GM19035 (cell line): ENCODE measurements at regions not wholly inside any gene's neighbourhood (a gene's known extent, or its start where the extent isn't known, plus 50 kb on each side); places are given as distances from the start of the nearest gene placed in this dataset.
"Not testable (repeated sequence)": the region's sequence is repeated elsewhere in the genome, so short reads cannot be mapped to it uniquely, and the experiment has no call there.

Experiments used
- ATAC-seq: cut with Tn5 transposase; IDR thresholded peaks from one replicate; pipeline ENCODE4 v1.9.1; 2021; ENCODE audit not compliant: unreplicated experiment

DNA sequence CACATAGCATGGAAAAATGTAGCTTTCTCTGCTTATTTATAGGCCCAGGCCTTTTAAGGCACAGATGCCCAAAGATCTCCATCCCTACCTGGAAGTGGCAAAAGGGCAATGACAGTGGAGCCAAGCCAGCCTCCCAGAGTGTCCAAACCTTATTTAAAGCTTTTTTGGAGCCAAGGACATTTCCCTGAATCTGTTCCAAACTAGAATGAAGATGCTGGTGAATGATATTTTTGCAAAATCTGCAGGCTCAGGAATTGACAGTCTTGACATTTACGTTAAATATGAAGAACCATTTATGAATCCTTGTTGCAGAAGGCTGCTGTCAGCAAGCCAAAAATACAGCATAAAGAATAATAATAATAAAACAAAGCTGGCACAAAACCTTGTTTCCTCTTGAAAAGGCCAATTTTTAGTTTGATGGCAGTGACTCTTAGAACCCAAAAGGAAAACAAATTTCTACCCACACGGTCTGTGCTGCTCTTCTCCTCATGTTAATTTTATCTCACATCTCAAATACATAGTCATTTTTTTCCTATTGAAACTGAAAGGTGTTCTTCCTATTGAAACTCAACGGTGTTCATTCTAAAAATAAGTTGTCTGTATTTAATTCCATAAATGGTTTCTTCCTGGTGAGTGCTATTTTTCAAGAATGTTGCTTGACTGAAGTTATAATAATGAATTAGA, 206.3 kb upstream of the TBL1X start:
- ATAC-seq = no peak

DNA sequence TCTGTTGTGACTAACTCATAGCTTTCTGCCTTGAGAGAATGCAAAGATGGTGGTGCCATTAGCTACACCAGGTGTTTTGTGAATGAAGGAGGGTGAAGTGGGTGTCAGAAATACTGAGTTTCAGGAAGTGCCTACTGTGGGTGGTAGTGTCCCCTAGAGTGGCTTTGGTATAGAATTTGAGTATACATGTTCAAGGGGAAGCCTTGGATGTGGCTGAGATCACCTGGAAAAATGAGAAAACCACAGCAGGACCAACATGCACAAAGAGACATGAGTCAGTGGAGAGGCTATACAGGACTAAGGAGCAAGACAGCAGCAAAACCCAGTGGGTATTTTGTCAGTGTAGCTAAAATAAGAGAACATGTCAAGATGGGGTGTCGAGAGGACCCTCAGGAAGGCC, 204.3 kb upstream of the TBL1X start:
- ATAC-seq = no peak

- ATAC-seq = no peak
Measured at GRCh38 chrX:9267415-9267814, 197.4 kb upstream of the TBL1X start.

- ATAC-seq = no peak
Measured at GRCh38 chrX:9269134-9269533, 195.7 kb upstream of the TBL1X start.

DNA sequence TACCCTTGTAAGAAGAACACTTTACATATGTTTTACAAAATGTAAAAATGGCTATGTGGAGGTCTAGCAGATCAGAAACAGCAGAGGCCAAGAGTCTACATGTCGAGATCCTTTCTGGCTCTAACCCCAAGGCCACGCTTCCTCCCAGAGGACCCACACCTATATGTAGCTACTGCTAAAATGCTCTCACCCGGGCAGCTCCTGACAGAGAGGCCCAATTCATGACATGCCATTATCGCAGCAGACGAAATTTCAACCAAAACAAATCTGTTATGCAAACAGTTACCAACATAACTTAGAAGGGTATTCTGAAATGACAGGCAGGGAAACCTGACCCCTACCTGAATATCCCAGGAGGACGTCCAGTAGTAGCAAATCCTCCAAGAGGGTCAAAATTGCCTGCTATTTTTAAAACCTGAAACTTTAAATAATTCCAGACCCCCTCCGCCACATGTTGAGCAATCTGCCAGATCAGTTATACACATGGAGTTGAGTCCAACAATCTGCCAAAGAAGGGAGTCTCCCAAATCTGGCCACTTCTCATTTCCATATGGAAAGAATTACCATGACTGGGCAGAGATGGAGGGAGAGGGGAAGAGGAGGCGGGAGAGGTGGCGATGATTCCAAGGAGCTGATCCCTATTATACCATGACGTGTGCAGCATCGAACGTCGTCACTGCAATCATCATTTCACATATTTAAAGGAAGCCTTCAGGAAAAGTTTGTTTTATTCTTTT, 192.9 kb upstream of the TBL1X start:
- no peak for ATAC-seq

DNA sequence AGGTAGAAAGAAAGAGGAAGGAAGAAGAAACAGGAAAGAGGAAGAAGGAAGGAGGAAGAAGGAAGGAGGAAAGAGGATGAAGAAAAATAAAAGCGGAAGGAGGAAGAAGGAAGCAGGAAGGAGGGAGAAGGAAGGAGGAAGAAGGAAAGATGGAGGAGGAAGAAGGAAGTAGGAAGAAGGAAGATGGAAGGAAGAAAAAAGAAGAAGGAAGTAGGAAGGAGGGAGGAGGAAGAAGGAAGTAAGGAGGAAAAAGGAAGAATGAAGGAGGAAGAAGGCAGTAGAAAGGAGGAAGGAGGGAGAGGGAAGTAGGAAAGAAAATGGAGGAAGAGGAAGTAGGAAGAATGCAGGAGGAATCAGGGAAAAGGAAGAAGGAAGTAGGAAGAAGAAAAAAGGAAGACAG, 191.1 kb upstream of the TBL1X start:
- no peak for ATAC-seq

- ATAC-seq = no peak
Measured at GRCh38 chrX:9278475-9279233, 186.2 kb upstream of the TBL1X start.

DNA sequence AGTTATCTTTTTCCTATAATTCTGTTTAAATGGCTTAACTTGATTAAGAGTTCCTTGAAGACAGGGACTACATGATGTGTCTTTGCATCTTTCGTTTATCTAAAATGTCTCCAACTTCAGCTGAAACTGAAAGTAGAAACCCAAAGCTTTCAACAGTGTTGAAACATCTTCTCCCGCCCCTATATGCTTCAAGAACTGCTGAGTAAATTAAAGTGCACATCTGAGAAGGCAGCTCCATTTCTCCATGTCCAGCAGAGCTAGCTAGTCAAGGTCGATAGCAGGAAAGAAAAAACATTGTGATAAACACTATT, 185.7 kb upstream of the TBL1X start:
- ATAC-seq = no peak

DNA sequence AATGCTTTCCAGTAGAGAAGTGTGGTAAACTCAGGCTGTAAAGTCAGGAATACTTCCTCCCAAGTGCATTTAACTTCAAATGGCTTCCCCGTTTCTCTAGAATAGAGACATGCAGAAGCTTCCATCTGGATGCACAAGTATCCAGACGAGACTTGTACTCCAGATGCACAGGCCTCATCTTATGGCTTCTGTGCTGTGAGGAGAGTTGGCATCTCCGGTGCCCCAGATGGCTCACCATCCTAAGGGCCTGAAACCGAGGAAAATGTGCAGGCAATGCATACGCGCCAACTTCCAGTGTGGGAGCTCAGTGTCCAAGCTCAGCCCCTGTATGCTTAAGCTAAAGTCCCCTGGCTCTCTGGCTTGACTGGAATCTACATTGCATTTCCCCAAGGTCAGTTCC, 184.0 kb upstream of the TBL1X start:
- ATAC-seq = no peak

DNA sequence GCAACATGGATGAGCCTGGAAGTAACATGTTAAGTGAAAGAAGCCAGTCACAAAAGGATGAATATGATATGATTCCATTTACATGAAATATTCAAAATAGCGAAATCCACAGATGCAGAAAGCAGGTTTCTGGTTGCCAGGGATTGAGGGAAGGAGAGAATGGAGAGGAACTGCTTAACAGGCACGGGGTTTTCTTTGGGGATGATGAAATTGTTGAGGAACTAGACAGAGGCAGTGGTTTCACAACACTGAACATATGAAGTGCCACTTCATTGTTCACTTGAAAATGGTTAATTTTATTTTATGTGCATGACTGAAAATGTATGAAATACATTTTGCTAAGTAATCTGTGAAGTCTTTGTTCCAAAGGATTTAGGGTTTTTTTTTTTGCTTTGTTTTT, 182.5 kb upstream of the TBL1X start:
- ATAC-seq = no peak

DNA sequence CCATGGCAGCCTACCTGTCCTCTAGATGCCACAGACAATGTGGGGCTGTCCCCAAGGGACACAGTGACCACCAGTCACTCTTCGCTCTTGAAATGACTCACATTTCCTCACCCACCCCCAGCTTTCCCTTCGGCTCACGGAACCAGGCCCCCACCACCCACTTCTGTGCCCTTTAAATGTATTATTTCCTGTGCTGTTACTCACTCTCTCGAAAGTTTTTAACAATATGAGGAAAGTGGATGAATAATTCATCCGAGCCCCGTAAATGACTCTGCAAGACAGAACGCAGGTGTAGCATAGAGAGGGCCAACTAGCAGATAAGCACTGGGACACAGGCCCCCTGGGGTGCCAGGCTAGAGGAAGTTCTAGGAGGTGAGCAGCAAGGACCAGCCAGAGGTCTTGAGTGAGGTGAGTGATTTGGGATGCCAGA, 179.5 kb upstream of the TBL1X start:
- ATAC-seq = no peak

- ATAC-seq = no peak
Measured at GRCh38 chrX:9286234-9286633, 178.6 kb upstream of the TBL1X start.

DNA sequence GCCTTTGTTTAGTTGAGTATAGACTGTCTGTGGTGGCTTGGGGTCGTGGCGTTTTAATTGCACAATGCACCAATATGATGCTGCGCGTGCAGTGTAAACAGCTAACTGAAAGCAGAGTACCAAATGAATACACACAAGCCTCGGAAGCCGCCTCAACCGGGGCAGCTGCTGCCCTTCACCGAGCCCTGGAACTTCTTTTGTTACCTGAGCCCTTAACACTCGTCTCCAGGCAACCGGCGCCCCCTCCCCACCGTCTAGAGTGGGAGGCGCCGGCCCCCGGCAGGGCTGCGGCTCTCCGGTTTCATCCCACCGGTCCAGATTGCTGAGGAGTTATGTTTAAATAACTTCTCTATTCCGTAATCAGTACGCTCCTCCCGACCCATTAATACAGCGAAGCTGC, 173.2 kb upstream of the TBL1X start:
- ATAC-seq = no peak

DNA sequence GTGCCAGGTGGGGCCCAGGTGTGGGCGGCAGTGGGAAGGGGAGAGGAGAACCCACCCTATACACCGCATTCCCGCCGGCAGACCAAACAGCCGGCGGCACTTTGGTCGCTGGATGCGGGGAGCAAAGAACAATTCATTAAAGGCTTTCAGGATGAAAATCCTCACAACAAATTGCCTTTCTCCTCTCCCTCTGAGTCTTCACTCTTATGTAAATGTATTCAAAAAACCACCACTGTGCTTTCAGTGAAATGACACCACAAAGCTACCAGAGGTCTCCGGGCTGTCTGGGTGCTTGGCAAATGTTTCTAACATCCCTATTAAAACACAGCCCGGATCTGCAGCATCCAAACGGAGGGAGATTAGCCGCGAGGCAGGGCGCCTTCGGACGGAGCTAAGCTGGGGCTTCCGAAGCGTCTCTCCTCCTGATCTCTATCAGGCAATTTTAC, 171.8 kb upstream of the TBL1X start:
- ATAC-seq = no peak

DNA sequence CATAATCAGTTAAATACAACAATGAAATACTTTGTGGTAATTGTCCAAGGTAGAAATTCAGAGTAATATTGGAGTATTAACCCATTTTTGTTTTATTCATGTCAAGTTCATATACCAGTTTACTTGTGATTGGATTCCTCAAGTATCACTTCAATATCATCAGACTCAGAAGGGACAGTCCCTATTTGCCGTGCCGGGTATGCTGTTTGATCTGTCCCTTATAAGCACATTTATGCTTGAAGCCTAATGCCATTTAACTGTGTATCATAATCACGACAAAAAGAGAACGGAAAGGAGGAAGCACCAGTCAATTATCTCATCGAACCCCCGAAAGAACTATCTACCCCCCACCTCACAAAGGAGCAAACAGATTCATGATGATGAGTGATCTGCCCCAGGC, 171.0 kb upstream of the TBL1X start:
- no peak for ATAC-seq

- ATAC-seq = no peak
Measured at GRCh38 chrX:9295551-9295950, 169.3 kb upstream of the TBL1X start.

DNA sequence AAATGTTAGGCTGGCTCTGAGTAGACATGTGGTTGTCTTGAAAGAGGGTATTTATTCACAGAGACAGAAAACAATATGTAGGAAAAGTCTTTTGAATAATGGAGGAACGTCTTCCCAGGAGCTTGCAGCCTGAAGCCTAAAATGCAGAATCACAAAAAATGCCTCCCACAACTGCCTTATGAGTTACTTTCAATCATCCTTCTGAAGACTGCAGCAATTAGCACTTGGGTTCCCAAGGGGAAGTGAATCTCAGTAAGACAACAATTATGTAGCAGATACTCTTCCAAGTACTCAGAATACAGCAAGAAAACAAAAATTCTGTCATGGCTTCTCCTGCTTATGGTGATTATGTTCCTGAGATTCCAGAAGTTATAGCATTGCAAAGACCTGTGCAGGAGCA, 166.6 kb upstream of the TBL1X start:
- no peak for ATAC-seq

DNA sequence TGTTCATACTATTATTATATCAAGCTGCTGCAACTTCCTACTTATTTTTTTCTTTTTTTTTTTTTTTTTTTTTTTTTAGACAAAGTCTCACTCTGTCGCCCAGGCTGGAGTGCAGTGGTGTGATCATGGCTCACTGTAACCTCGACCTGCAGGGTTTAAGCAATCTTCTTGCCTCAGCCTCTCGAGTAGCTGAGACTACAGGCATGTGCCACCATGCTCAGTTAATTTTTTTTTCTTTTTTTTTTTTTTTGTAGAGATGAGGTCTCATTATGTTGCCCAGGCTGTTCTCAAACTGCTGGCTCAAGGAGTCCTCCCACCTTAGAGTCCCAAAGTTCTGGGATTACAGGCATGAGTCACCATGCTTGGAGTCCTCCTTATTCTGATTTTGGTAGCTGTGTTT, 165.2 kb upstream of the TBL1X start:
- not testable (repeated sequence) for ATAC-seq

- ATAC-seq = no peak
Measured at GRCh38 chrX:9301836-9302235, 163.0 kb upstream of the TBL1X start.

DNA sequence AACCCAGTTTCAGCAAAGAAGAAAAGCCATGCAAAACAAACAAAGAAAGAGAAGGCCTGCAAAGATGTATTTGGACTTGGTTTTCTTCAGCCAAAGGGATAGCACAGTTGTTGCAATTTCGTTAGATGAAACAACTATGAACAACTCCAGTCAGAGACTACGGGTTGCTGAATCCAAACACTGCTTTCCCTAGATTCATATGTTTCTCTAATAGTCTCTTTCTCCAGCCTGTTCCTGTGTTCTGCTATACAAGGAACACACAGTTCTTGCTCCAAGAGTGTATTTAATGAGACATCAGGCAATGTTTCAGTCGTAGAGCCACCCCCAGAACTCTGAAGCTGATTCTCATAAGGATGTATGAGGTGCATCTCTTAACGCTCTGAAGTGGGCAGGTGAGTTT, 162.5 kb upstream of the TBL1X start:
- no peak for ATAC-seq

- no peak for ATAC-seq
Measured at GRCh38 chrX:9308426-9308825, 156.4 kb upstream of the TBL1X start.

DNA sequence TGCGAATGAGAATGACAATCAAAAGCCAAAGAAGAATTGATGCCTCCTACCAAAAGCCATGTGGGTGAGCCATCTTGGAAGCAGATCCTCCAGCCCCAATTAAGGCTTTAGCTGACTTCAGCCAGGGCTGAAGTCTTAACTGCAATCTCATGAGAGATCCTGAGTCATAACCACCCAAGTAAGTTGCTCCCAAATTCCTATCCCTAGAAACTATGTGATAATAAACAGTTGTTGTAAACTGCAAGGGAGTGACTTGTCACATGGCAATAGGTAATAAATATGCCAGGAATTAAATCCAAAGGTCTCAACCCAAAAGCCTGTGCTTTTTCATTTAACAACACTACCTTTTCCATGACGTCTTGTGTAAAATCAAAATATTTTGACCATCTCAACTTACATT, 154.2 kb upstream of the TBL1X start:
- no peak for ATAC-seq
